ENCODE measurements at regions not wholly inside any gene's neighbourhood (a gene's known extent, or its start where the extent isn't known, plus 50 kb on each side); places are given as distances from the start of the nearest gene placed in this dataset.
"Not testable (repeated sequence)": the region's sequence is repeated elsewhere in the genome, so short reads cannot be mapped to it uniquely, and the experiment has no call there.

- DNase-seq (ENCODE audit: low read depth in 2 of 2), result no peak
These were observed 103.0 kb upstream of the PLXNA2 start for GRCh38 chr1:208347191-208347590.

GRCh38 chr1:208349694-208350330 lies 105.6 kb upstream of the PLXNA2 start:
- no peak for DNase-seq (ENCODE audit: low read depth in 2 of 2)

- no peak for DNase-seq (ENCODE audit: low read depth in 2 of 2)
These were observed 106.6 kb upstream of the PLXNA2 start for GRCh38 chr1:208350815-208351214.

GRCh38 chr1:208351838-208352237 lies 107.7 kb upstream of the PLXNA2 start:
- DNase-seq (ENCODE audit: low read depth in 2 of 2), result no peak

- DNase-seq (ENCODE audit: low read depth in 2 of 2), result not testable (repeated sequence)
These were observed 109.6 kb upstream of the PLXNA2 start for GRCh38 chr1:208353797-208354196.

GRCh38 chr1:208357644-208358507 lies 113.7 kb upstream of the PLXNA2 start:
- DNase-seq (ENCODE audit: low read depth in 2 of 2), result no peak

GRCh38 chr1:208358651-208359050 lies 114.5 kb upstream of the PLXNA2 start:
- no peak for DNase-seq (ENCODE audit: low read depth in 2 of 2)

GRCh38 chr1:208362011-208362410 lies 117.8 kb upstream of the PLXNA2 start:
- no peak for DNase-seq (ENCODE audit: low read depth in 2 of 2)

GRCh38 chr1:208366559-208366958 lies 122.4 kb upstream of the PLXNA2 start:
- no peak for DNase-seq (ENCODE audit: low read depth in 2 of 2)

- no peak for DNase-seq (ENCODE audit: low read depth in 2 of 2)
These were observed 124.9 kb upstream of the PLXNA2 start for GRCh38 chr1:208369045-208369444.

- DNase-seq (ENCODE audit: low read depth in 2 of 2), result no peak
These were observed 125.5 kb upstream of the PLXNA2 start for GRCh38 chr1:208369658-208370057.

GRCh38 chr1:208374391-208374941 lies 130.3 kb upstream of the PLXNA2 start:
- DNase-seq (ENCODE audit: low read depth in 2 of 2), result no peak

- DNase-seq (ENCODE audit: low read depth in 2 of 2), result no peak
These were observed 137.3 kb upstream of the PLXNA2 start for GRCh38 chr1:208381481-208381880.

- no peak for DNase-seq (ENCODE audit: low read depth in 2 of 2)
These were observed 144.0 kb upstream of the PLXNA2 start for GRCh38 chr1:208387908-208388811.

- DNase-seq (ENCODE audit: low read depth in 2 of 2), result no peak
These were observed 149.2 kb upstream of the PLXNA2 start for GRCh38 chr1:208393416-208393815.

- DNase-seq (ENCODE audit: low read depth in 2 of 2), result no peak
These were observed 149.6 kb upstream of the PLXNA2 start for GRCh38 chr1:208393826-208394225.

- no peak for DNase-seq (ENCODE audit: low read depth in 2 of 2)
These were observed 153.1 kb upstream of the PLXNA2 start for GRCh38 chr1:208397286-208397685.

GRCh38 chr1:208405014-208405413 lies 160.8 kb upstream of the PLXNA2 start:
- no peak for DNase-seq (ENCODE audit: low read depth in 2 of 2)

- DNase-seq (ENCODE audit: low read depth in 2 of 2), result no peak
These were observed 165.0 kb upstream of the PLXNA2 start for GRCh38 chr1:208409176-208409575.

GRCh38 chr1:208410409-208410808 lies 166.2 kb upstream of the PLXNA2 start:
- DNase-seq (ENCODE audit: low read depth in 2 of 2), result no peak

GRCh38 chr1:208413006-208413405 lies 168.8 kb upstream of the PLXNA2 start:
- DNase-seq (ENCODE audit: low read depth in 2 of 2), result no peak

GRCh38 chr1:208418667-208419066 lies 174.5 kb upstream of the PLXNA2 start:
- no peak for DNase-seq (ENCODE audit: low read depth in 2 of 2)
